GM12873 (cell line): ENCODE measurements at regions not wholly inside any gene's neighbourhood (a gene's known extent, or its start where the extent isn't known, plus 50 kb on each side); places are given as distances from the start of the nearest gene placed in this dataset.

Experiments
- TF ChIP-seq, protein P1 (sequence below): IDR thresholded peaks from 2 replicates; pipeline ENCODE4 v1.5.1; 2012; ENCODE audit warnings: low read depth, mild to moderate bottlenecking, moderate library complexity, low read length, control low read depth; ENCODE audit not compliant: insufficient read depth; ENCODE audit errors: missing control alignments

DNA sequence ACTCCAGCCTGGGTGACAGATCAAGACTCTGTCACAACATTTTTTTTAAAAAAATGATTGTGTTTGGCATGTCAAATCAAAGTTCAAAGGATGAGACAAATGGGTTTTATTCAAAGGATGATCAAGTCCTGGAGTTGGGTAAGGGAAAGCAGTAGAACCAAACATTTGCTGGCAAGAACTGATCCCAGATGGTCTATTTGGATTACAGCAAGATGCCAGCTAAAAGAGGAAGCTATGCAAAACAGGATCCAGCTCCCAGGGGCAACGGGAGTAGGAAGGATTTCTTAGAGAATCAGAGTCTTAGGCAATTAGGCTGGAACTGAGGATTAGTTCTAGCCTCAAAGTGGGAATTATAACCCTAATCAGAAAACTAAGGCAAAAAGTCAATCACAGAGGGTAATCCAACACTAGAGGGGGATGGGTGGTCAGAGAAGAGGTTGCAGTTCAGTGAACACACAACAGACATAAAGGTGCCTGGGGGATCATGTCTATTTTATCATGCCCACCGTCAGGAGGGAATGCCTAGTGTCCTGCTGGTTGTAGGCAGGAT is 133.0 kb upstream of the PLS3 start:
- TF ChIP-seq, protein P1, sequence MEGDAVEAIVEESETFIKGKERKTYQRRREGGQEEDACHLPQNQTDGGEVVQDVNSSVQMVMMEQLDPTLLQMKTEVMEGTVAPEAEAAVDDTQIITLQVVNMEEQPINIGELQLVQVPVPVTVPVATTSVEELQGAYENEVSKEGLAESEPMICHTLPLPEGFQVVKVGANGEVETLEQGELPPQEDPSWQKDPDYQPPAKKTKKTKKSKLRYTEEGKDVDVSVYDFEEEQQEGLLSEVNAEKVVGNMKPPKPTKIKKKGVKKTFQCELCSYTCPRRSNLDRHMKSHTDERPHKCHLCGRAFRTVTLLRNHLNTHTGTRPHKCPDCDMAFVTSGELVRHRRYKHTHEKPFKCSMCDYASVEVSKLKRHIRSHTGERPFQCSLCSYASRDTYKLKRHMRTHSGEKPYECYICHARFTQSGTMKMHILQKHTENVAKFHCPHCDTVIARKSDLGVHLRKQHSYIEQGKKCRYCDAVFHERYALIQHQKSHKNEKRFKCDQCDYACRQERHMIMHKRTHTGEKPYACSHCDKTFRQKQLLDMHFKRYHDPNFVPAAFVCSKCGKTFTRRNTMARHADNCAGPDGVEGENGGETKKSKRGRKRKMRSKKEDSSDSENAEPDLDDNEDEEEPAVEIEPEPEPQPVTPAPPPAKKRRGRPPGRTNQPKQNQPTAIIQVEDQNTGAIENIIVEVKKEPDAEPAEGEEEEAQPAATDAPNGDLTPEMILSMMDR, result no peak

DNA sequence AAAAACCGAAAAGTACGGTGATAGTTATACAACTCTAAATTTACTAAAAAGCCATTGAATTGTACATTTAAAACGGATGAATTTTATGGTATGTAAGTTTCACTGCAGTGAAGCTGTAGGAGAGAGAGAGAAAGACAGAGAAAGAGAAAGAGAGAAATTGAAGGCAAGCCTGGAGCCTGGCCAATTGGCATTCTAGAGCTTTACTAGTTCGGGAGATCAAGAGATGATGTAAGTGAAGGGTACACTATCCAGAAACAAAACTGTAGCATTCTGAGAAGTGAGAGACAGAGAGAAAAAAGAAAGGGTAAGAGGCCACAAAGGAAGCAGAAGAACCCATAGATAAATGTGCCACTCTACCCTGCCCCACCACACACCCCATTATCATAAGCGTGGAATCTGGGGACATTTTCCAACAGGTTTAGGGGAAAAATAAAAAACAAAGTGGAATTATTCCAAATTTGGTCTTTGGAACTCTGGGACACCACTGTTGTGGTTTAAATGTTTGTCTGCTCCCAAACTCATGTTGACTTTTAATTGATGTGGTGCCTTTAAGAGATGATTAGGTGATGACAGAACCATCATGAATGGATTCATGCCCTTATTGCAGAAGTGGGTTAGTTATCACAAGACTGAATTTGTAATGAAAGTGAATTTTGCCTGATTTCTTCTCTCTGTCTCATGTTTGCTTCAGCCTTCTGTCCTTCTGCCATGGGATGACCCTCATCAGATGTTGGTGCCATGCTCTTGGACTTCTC is 123.0 kb upstream of the PLS3 start:
- TF ChIP-seq, protein P1, result no peak

- TF ChIP-seq, protein P1, result no peak
Measured at GRCh38 chrX:115448146-115448545, 112.8 kb upstream of the PLS3 start.

- TF ChIP-seq, protein P1, result no peak
Measured at GRCh38 chrX:115449742-115450141, 111.2 kb upstream of the PLS3 start.

DNA sequence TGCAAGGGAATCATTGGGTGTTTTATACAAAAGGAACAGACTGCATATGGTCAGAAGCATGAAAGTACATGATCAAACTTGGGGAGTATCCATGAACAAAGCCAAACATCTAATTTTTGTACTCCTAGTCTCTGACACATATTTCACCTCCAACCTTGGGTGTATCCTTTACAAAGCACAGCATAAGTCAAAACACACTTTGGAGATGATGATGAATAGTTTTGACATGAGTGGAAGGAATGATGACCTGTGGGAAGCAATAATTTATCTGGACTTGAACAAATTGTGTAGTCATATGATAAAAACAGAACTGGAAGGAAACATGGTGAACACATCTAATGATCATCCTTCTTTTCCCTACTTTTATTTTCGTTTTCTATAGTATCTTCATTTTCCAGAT is 108.7 kb upstream of the PLS3 start:
- TF ChIP-seq, protein P1, result no peak

- TF ChIP-seq, protein P1, result no peak
Measured at GRCh38 chrX:115459883-115460880, 100.8 kb upstream of the PLS3 start.

GRCh38 chrX:115462406-115462805 is 98.6 kb upstream of the PLS3 start:
- TF ChIP-seq, protein P1, result no peak
